Mesenteric fat pad (tissue), 1 donor: ENCODE measurements at regions not wholly inside any gene's neighbourhood (a gene's known extent, or its start where the extent isn't known, plus 50 kb on each side); places are given as distances from the start of the nearest gene placed in this dataset.
A peak's percentile ranks its signal among the peaks of the same experiment; 100 is the strongest.
"Not testable (repeated sequence)": the region's sequence is repeated elsewhere in the genome, so short reads cannot be mapped to it uniquely, and the experiment has no call there.

Source experiments
- DNase-seq: peaks from one replicate; pipeline ENCODE4 v3.0.0-alpha.2; 2020; ENCODE audit warnings: low spot score
- donor health status: DM: yes; HTN: yes; CAD: no.

DNA sequence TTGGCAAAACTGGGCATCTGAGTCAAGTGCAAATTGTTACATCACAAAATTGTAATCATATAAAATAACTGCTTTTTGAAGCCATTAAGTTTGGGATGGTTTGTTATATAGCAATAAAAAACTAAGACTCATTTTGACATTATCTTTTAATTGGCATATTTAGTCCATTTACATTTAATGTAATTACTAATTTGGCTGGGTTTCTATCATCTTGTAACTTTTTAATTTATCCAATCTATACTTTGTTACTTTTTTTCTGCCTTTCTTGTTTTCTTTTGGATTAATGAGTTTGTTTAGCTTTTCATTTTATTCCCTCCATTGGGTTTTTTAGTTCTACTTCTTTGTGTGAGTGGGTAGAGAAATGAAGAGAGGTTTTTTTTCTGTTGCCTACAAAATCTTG is 76.3 kb downstream of the DRAM2 start:
- no peak for DNase-seq

- DNase-seq: no peak
Observed at GRCh38 chr1:111062624-111063023, 77.3 kb downstream of the DRAM2 start.

DNA sequence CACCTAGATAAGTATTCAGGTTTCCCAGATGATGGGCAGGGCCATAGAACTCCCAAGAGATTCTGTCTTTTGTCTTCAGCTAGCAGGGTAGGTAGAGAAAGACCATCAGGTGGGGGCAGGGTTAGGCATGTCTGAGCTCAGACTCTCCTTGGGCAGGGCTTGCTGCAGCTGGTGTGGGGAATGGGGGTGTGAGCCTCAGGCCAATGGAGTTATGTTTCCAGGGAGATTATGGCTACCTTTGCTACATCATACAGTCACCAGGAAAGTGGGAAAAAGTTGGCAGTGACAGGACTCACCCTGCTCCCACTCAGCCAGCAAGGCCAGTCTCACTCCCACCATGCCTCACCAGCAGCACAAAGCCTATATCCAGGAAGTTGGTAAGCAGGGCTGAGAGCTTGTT is 77.8 kb downstream of the DRAM2 start:
- DNase-seq: peak; percentile 33

GRCh38 chr1:111054656-111055055 is 85.2 kb downstream of the DRAM2 start:
- DNase-seq: no peak

DNA sequence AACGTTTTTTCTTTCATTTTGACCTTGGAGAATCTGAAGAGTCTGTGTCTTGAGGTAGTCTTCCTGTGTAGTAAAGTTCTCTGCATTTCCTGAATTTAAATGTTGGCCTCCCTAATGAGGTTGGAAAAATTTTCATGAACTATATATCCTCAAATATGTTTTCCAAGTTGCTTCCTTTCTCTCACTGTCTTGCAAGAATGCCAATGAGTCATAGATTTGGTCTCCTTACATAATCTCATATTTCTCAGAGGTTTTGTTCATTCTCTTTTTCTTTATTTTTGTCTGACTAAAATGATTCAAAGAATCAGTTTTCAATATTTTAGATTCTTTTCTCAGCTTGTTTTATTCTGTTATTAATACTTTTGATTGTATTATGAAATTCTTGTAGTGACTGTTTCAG is 87.6 kb downstream of the DRAM2 start:
- no peak for DNase-seq

DNA sequence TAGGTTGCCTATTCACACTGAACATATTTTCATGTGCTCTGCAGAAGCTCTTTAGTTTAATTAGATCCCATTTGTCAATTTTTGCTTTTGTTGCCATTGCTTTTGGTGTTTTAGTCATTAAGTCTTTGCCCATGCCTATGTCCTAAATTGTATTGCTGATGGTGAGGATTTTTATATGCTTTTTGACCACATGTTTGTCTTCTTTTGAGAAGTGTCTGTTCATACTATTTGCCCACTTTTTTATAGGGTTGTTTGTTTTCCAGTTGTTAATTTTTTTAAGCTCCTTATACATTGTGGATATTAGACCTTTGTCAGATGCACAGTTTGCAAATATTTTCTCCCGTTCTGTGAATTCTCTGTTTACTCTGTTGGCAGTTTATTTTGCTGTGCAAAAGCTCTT is 84.5 kb upstream of the LRIF1 start:
- not testable (repeated sequence) for DNase-seq

DNA sequence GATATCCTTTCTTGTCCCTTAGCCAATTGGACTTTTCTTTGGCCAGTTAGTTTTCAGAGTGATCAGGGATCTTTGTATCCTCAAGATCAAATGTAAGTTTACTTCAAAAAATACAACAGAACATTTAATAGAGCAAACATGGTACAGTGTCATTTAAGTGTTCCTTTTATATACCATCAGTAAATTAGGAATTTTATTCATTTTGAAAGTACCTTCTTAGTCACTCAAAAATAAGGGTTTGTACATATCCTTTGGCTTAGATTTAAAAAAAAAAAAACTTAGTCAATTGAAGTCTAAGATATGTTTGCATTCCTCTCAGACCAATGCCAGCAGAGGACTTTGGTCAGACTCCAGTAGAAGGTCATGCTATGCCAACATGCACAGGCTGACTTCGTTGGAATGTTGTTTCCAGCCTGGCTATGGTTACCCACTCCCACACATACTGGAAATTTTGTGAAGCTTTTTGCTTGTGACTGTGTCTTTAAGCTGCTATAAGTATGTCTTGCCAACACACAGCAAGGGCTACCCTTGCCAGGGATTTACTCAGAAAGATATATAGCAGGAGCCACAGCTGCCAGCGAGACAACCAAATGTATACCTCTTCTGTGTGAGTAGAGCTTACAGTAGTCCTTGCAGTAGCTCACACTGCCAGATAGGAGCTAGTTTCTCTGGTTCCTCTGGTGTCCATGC is 81.5 kb upstream of the LRIF1 start:
- no peak for DNase-seq

GRCh38 chr1:111032295-111032897 is 68.7 kb upstream of the LRIF1 start:
- DNase-seq: no peak

- no peak for DNase-seq
Observed at GRCh38 chr1:111030590-111030989, 66.9 kb upstream of the LRIF1 start.

DNA sequence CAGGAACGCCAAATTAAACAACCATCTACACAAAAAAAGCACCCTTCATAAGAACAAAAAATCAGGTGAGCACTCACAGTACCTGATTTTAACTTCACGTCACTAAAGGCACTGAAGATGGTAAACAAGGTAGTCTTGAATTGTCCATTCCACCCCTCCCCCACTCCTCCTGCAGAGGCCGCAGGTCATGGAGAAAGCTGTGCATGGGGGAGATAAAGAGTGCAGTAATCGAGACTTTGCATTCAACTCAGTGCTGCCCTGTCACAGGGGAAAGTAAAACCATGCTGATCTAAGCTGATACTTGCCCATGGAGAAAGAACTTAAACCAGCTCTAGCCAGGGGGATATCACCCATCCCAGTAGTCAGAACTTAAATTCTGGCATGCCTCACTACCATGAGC is 61.4 kb upstream of the LRIF1 start:
- no peak for DNase-seq

- DNase-seq: no peak
Observed at GRCh38 chr1:111015222-111015621, 51.5 kb upstream of the LRIF1 start.
